Breast epithelium (tissue), 4 donors: ENCODE measurements at regions not wholly inside any gene's neighbourhood (a gene's known extent, or its start where the extent isn't known, plus 50 kb on each side); places are given as distances from the start of the nearest gene placed in this dataset.

Experiments used
- DNase-seq, 2 donors: peaks; one replicate each; pipeline ENCODE4 v3.0.0-alpha.2; 2019; ENCODE audit warnings: low spot score in 2 of 2
- H3K27ac ChIP-seq, 2 donors: fragments of 200-600 bp; sonication (generic) in 1 of 2; one replicate each; pipeline ENCODE4 v1.5.1; 2016 to 2019; ENCODE audit warnings: mild to moderate bottlenecking in 1 of 2
- H3K27me3 ChIP-seq, 2 donors: fragments of 200-600 bp; sonication (generic) in 1 of 2; one replicate each; pipeline versions ENCODE4 v1.5.1 to v1.6.0; 2017 to 2019; ENCODE audit warnings: control low read depth in 1 of 2, mild to moderate bottlenecking in 1 of 2
- H3K36me3 ChIP-seq: fragments of 200-600 bp; one replicate; pipeline ENCODE4 v1.5.1; 2019
- H3K4me1 ChIP-seq, 2 donors: fragments of 200-600 bp; sonication (generic); one replicate each; pipeline ENCODE4 v1.5.1; 2016 to 2019; ENCODE audit warnings: control low read depth in 1 of 2
- H3K4me3 ChIP-seq, 3 donors: fragments of 200-600 bp; sonication (generic); 1 replicate in 2 of 3; 2 replicates in 1 of 3; pipeline ENCODE4 v1.5.1; 2016 to 2019; ENCODE audit warnings: mild to moderate bottlenecking in 3 of 3, moderate library complexity in 2 of 3
- H3K9me3 ChIP-seq, 2 donors: fragments of 200-600 bp; sonication (generic) in 1 of 2; one replicate each; pipeline ENCODE4 v1.5.1; 2016 to 2019; ENCODE audit warnings: control low read depth in 1 of 2
- POLR2A ChIP-seq: fragments of 450-650 bp; IDR thresholded peaks from one replicate; pipeline ENCODE4 v1.6.1; 2016; ENCODE audit warnings: antibody characterized with exemption, mild to moderate bottlenecking, moderate library complexity
- POLR2AphosphoS5 ChIP-seq, 3 donors: sonication (generic); formaldehyde crosslinking; IDR thresholded peaks; one replicate each; pipeline ENCODE4 v1.6.1; 2017; ENCODE audit warnings: antibody characterized with exemption in 3 of 3
- intact Hi-C: fragments of 100-400 bp; cut with DNase I; formaldehyde crosslinking; loops from one replicate; pipeline ENCODE4 v1.15.1; 2023; ENCODE audit warnings: low total_unique reads
- TF ChIP-seq, protein P1 (sequence below), 3 donors: fragments of 450-650 bp; IDR thresholded peaks; one replicate each; pipeline ENCODE4 v1.5.1; 2016 to 2017; ENCODE audit warnings: antibody characterized with exemption in 3 of 3, mild to moderate bottlenecking in 3 of 3, moderate library complexity in 3 of 3

DNA sequence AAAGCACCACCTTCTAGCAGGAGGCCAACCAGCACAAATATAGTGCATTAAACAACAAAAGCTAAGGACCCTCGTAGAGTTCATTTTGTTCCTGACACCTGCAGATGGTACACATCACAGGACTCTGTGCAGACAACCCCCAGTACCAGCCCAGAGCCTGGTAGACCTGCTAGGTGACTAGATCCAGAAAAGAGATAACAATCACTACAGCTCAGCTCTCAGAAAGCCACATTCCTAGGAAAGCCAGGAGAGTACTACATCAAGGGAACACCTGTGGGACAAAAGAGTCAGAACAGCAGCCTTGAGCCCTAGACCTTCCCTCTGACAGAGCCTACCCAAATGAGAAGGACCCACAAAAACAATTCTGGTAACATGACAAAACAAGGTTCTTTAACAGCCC, 344.7 kb upstream of the PTBP2 start:
- Histone ChIP-seq H3K9me3 (no peaks in the 10 kb centered on the region), H3K27ac (no peak overlapping the region), H3K27me3 (no peaks in the 10 kb centered on the region), H3K4me3 (no peak overlapping the region), H3K4me1 (no peaks in the 10 kb centered on the region), H3K36me3 (no peaks in the 10 kb centered on the region)
- DNase-seq = no peak
- intact Hi-C loops = no loop called here
- TF ChIP-seq POLR2AphosphoS5 (IDR thresholded peaks at IDR 0.05) (no peak), POLR2A (no peak)
- TF ChIP-seq, protein P1, sequence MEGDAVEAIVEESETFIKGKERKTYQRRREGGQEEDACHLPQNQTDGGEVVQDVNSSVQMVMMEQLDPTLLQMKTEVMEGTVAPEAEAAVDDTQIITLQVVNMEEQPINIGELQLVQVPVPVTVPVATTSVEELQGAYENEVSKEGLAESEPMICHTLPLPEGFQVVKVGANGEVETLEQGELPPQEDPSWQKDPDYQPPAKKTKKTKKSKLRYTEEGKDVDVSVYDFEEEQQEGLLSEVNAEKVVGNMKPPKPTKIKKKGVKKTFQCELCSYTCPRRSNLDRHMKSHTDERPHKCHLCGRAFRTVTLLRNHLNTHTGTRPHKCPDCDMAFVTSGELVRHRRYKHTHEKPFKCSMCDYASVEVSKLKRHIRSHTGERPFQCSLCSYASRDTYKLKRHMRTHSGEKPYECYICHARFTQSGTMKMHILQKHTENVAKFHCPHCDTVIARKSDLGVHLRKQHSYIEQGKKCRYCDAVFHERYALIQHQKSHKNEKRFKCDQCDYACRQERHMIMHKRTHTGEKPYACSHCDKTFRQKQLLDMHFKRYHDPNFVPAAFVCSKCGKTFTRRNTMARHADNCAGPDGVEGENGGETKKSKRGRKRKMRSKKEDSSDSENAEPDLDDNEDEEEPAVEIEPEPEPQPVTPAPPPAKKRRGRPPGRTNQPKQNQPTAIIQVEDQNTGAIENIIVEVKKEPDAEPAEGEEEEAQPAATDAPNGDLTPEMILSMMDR (IDR thresholded peaks at IDR 0.05) = no peak

DNA sequence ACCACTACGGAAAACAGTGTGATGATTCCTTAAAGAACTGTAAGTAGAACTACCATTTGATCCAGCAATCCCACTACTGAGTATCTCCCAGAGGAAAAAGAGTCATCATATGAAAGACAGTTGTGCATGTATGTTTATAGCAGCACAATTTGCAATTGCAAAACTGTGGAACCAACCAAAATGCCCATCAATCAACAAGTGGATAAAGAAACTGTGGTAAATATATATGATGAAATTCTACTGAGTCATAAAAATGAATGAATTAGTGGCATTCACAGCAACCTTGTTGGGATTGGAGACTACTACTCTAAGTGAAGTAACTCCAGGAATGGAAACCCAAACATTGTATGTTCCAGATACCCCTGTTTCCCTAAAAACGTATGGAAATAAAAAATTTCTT, 337.0 kb upstream of the PTBP2 start:
- Histone ChIP-seq H3K9me3 (peaks cover 0 to 11% of the 10 kb centered on the region in 2 donors), H3K4me3 (no peak overlapping the region), H3K27ac (no peak overlapping the region), H3K4me1 (no peaks in the 10 kb centered on the region), H3K36me3 (no peaks in the 10 kb centered on the region), H3K27me3 (no peaks in the 10 kb centered on the region)
- TF ChIP-seq POLR2AphosphoS5 (IDR thresholded peaks at IDR 0.05) = no peak
- TF ChIP-seq, protein P1 (IDR thresholded peaks at IDR 0.05) = no peak
- no peak for TF ChIP-seq POLR2A
- DNase-seq = no peak
- intact Hi-C loops = no loop called here

DNA sequence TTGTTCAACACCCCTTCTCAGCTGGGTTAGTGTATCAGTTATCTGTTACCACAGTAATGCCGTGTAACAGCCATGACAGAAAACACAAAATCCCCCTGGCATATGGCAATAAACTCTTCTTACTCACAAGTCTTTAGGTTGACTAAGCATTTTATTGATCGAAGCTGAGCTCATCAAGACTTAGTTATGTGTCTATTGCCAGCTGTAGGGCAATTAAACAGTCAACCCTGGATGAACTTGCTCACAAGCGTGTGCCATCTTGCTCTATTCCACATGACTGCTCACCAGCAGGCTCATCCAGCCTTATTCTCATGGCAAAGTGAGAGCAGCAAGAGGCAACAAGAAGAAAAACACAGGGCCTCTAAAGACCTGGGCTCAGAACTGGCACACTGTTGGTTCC, 333.8 kb upstream of the PTBP2 start:
- TF ChIP-seq, protein P1 (IDR thresholded peaks at IDR 0.05) = no peak
- no peak for TF ChIP-seq POLR2A
- TF ChIP-seq POLR2AphosphoS5 (IDR thresholded peaks at IDR 0.05) = no peak
- peaks cover 0 to 4% of the 10 kb centered on the region in 2 donors for H3K9me3 ChIP-seq
- intact Hi-C loops = no loop called here
- no peak overlapping the region for H3K4me3 ChIP-seq
- H3K27ac ChIP-seq = no peak overlapping the region
- no peaks in the 10 kb centered on the region for H3K27me3 ChIP-seq
- H3K36me3 ChIP-seq = no peaks in the 10 kb centered on the region
- no peak for DNase-seq
- no peaks in the 10 kb centered on the region for H3K4me1 ChIP-seq

DNA sequence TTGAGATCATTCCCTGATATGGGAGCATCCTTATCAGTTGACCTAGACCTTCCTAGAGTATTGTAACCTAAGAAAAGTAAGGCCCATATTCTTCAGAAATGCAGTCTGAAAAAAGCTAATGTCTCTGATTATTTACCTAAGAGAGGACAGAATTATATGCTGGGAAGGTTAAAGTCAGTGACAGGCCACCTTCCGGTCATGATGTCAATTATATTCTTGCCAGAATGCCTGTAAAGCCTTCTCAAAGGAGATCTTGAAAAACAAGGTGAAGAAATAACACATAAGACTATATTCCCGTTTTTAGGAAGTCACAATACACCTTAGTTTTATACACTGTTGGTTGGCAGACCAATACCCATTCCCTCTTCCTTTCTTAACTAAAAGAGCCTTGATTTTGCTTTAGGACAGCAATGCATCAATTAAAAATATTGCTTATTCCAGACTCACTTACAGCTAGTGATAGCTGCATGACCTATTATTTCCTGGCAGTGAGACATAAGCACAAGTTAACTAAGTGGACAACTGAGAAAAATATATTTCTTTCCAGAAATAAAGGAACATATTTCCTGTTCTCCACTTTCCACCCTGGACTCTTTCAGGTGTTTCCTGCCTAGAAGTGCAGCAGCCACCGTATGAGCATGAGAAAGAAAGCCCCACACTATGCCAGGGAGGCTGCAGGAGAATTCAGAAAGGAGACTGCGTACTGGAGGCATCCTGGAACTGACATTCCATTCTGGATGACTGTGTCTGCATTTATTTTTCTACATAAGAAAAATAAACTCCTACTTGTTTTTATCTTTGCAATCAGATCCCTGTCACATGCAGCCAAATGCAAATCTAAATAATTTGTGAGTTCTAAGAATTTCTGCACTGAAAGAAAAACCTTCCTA, 332.9 kb upstream of the PTBP2 start:
- Histone ChIP-seq H3K27ac (no peak overlapping the region), H3K4me3 (no peak overlapping the region), H3K4me1 (no peaks in the 10 kb centered on the region), H3K36me3 (no peaks in the 10 kb centered on the region), H3K9me3 (no peaks in the 10 kb centered on the region), H3K27me3 (no peaks in the 10 kb centered on the region)
- DNase-seq = no peak
- intact Hi-C loops = no loop called here
- TF ChIP-seq POLR2A (no peak), POLR2AphosphoS5 (IDR thresholded peaks at IDR 0.05) (no peak)
- TF ChIP-seq, protein P1 (IDR thresholded peaks at IDR 0.05) = no peak

DNA sequence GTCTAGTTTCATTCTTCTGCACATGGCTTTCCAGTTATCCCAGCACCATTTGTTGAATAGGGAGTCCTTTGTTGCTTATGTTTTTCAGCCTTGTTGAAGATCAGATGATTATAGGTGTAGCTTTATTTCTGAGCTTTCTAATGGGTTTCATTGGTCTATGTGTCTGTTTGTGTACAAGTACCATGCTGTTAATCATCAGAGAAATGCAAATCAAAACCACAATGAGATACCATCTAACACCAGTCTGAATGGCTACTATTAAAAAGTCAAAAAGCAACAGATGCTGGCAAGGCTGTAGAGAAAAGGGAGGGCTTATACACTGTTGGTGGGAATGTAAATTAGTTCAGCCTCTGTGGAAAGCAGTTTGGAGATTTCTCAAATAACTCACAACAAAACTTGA, 321.5 kb upstream of the PTBP2 start:
- H3K27me3 ChIP-seq = no peaks in the 10 kb centered on the region
- H3K36me3 ChIP-seq = no peaks in the 10 kb centered on the region
- no peak overlapping the region for H3K27ac ChIP-seq
- H3K4me1 ChIP-seq = no peaks in the 10 kb centered on the region
- DNase-seq = no peak
- intact Hi-C loops = no loop called here
- TF ChIP-seq POLR2A = no peak
- TF ChIP-seq POLR2AphosphoS5 (IDR thresholded peaks at IDR 0.05) = no peak
- TF ChIP-seq, protein P1 (IDR thresholded peaks at IDR 0.05) = no peak
- H3K9me3 ChIP-seq = no peaks in the 10 kb centered on the region
- no peak overlapping the region for H3K4me3 ChIP-seq
